ENCODE measurements at regions not wholly inside any gene's neighbourhood (a gene's known extent, or its start where the extent isn't known, plus 50 kb on each side); places are given as distances from the start of the nearest gene placed in this dataset.
"Not testable (repeated sequence)": the region's sequence is repeated elsewhere in the genome, so short reads cannot be mapped to it uniquely, and the experiment has no call there.

DNA sequence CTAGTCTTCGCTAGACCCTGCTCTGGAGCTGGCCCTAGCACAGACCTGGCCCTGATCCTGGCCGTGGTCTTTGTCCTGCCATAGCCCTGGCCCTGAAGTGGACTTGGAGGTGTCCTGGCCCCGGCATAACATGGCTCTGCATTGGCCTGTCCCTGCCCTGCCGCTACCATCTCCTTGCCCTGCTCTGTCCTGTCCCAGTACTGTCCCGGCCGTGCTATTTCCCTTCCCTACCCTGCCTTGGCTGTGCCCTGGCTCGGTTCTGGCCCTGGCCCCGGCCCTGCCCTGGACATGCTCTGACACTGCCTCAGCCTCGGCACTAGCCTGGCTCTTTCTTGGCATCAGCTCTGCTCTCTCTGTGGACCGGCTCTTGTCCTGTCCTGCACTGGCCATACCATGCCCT lies 331.8 kb upstream of the PLGLB1 start:
- TF ChIP-seq, protein P1, sequence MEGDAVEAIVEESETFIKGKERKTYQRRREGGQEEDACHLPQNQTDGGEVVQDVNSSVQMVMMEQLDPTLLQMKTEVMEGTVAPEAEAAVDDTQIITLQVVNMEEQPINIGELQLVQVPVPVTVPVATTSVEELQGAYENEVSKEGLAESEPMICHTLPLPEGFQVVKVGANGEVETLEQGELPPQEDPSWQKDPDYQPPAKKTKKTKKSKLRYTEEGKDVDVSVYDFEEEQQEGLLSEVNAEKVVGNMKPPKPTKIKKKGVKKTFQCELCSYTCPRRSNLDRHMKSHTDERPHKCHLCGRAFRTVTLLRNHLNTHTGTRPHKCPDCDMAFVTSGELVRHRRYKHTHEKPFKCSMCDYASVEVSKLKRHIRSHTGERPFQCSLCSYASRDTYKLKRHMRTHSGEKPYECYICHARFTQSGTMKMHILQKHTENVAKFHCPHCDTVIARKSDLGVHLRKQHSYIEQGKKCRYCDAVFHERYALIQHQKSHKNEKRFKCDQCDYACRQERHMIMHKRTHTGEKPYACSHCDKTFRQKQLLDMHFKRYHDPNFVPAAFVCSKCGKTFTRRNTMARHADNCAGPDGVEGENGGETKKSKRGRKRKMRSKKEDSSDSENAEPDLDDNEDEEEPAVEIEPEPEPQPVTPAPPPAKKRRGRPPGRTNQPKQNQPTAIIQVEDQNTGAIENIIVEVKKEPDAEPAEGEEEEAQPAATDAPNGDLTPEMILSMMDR (IDR thresholded peaks at IDR 0.05), result not testable (repeated sequence)
- not testable (repeated sequence) for TF ChIP-seq POLR2A (IDR thresholded peaks at IDR 0.05); POLR2AphosphoS5 (IDR thresholded peaks at IDR 0.05); EP300 (IDR thresholded peaks at IDR 0.05; ENCODE audit: low read depth)
